ENCODE measurements at regions not wholly inside any gene's neighbourhood (a gene's known extent, or its start where the extent isn't known, plus 50 kb on each side); places are given as distances from the start of the nearest gene placed in this dataset.

DNA sequence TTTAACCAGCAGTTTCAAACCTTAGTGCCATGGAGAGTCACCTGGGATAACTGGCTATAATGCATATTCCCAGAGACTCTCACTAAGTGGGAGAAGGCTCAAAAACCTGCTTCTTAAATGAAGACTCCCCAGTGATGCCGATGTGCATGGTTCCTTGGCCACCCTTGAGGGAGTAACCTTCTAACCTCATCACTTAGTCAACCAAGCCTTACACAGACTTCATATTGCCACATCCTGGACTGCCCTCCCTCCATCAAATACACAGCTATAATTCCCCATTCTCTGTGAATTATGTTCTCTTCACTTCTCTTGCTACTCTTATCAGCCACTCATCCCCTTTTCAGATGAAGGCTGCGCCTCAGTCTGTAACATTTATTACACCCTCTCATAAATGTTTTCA lies 462.9 kb upstream of the RGPD4 start:
- H3K27ac ChIP-seq (ENCODE audit: insufficient read length, low read depth, low read length), result no peak overlapping the region
- no peaks in the 10 kb centered on the region for H3K9me3 ChIP-seq (ENCODE audit: control insufficient read depth, low read depth, low read length)
- no peak overlapping the region for H4K8ac ChIP-seq (replicated peaks; ENCODE audit: insufficient read length, low read depth, low read length)

More for the DNA sequence above, 462.9 kb upstream of the RGPD4 start:
- Histone ChIP-seq H2BK5ac (ENCODE audit: insufficient read length, low read length) (no peak overlapping the region), H4K20me1 (ENCODE audit: control insufficient read depth, insufficient read depth, insufficient read length) (no peaks in the 10 kb centered on the region), H3K9ac (ENCODE audit: extremely low read depth, insufficient read length, low read length) (no peak overlapping the region), H3K4me1 (ENCODE audit: insufficient read depth, low read length) (no peaks in the 10 kb centered on the region), H3K79me1 (ENCODE audit: insufficient read depth, low read depth, low read length, poor library complexity, severe bottlenecking) (no peaks in the 10 kb centered on the region), H3K56ac (ENCODE audit: insufficient read length, low read depth, low read length) (no peak overlapping the region), H3T11ph (ENCODE audit: low read length) (no peak overlapping the region), H3K23me2 (ENCODE audit: insufficient read length, low read depth, low read length, poor library complexity, severe bottlenecking) (no peaks in the 10 kb centered on the region), H4K5ac (ENCODE audit: insufficient read length, low read depth, low read length) (no peak overlapping the region), H2AFZ (ENCODE audit: low read length) (no peak overlapping the region), H2BK15ac (ENCODE audit: low read depth, low read length) (no peak overlapping the region), H2BK20ac (ENCODE audit: low read depth, low read length, poor library complexity, severe bottlenecking) (no peak overlapping the region), H3K4ac (ENCODE audit: low read depth, low read length) (no peak overlapping the region), H4K91ac (ENCODE audit: insufficient read length, low read depth, low read length) (no peak overlapping the region), H3K27me3 (ENCODE audit: insufficient read depth, low read length) (no peaks in the 10 kb centered on the region), H3K14ac (ENCODE audit: insufficient read depth, low read length) (no peak overlapping the region), H3K23ac (ENCODE audit: insufficient read length, low read depth, low read length) (no peak overlapping the region), H3K79me2 (ENCODE audit: insufficient read depth, low read length) (no peaks in the 10 kb centered on the region), H3K18ac (ENCODE audit: insufficient read length, low read depth, low read length) (no peak overlapping the region), H3K4me2 (ENCODE audit: insufficient read depth, insufficient read length, low read length) (no peak overlapping the region), H2AK5ac (ENCODE audit: insufficient read length, low read length) (no peak overlapping the region), H2BK12ac (ENCODE audit: insufficient read length, low read depth, low read length) (no peak overlapping the region), H2BK120ac (ENCODE audit: low read depth, low read length, poor library complexity, severe bottlenecking) (no peak overlapping the region)
- no CpG with 5 or more reads among the region's 2 CpGs for WGBS (ENCODE audit: extremely low coverage, insufficient read length, low lambda C conversion rate)
- no peak for DNase-seq
- no peaks in the 10 kb centered on the region; a peak in 1 of 7 replicates for H3K36me3 Mint-ChIP-seq (ENCODE audit: insufficient read depth in 1 of 3, low read depth in 3 of 3)
- no peaks in the 10 kb centered on the region for H3K27me3 Mint-ChIP-seq (ENCODE audit: low read depth)
- no peaks in the 10 kb centered on the region for H3K9me3 Mint-ChIP-seq
- H3K4me1 Mint-ChIP-seq, result no peaks in the 10 kb centered on the region
- TF ChIP-seq CTCF (conservative IDR thresholded peaks at IDR 0.05), result no peak
- H3K27ac Mint-ChIP-seq, result no peak overlapping the region; a peak in 1 of 7 replicates
- no peak overlapping the region for H3K4me3 Mint-ChIP-seq

Measured in H9 (cell line).